SK-N-SH (cell line): ENCODE measurements at regions not wholly inside any gene's neighbourhood (a gene's known extent, or its start where the extent isn't known, plus 50 kb on each side); places are given as distances from the start of the nearest gene placed in this dataset.

Experiments used
- CHD2 ChIP-seq: fragments of 150-350 bp; IDR thresholded peaks from 2 replicates; pipeline ENCODE4 v1.6.1; 2018; ENCODE audit warnings: low read length; ENCODE audit not compliant: partially characterized antibody
- EP300 ChIP-seq, 2 experiments: IDR thresholded peaks; 2 replicates each; pipeline versions ENCODE4 v1.4.0 to v1.6.1; 2012; ENCODE audit warnings: borderline replicate concordance in 1 of 2, low read depth in 1 of 2, low read length in 1 of 2
- EZH2phosphoT487 ChIP-seq: fragments of 200-600 bp; sonication (generic); IDR thresholded peaks from 2 replicates; pipeline ENCODE4 v1.6.1; 2017; ENCODE audit warnings: low read depth, mixed run types, mild to moderate bottlenecking, antibody characterized with exemption, moderate library complexity, borderline replicate concordance
- POLR2AphosphoS5 ChIP-seq: IDR thresholded peaks from 2 replicates; pipeline ENCODE4 v1.6.1; 2012; ENCODE audit warnings: low read depth, low read length
- RXRA ChIP-seq: IDR thresholded peaks from 2 replicates; pipeline ENCODE4 v1.4.0; 2012; ENCODE audit warnings: low read depth, mild to moderate bottlenecking, borderline replicate concordance
- YY1 ChIP-seq: IDR thresholded peaks from 2 replicates; pipeline ENCODE4 v1.4.0; 2012; ENCODE audit warnings: low read depth, mild to moderate bottlenecking
- TF ChIP-seq, protein P1 (sequence below): fragments of 200-600 bp; sonication (generic); IDR thresholded peaks from 2 replicates; pipeline ENCODE4 v1.6.1; 2017; ENCODE audit warnings: antibody characterized with exemption, mild to moderate bottlenecking, moderate library complexity
- TF ChIP-seq, protein P2 (sequence below): IDR thresholded peaks from 2 replicates; pipeline ENCODE4 v1.4.0; 2012; ENCODE audit warnings: low read depth, borderline replicate concordance
- TF ChIP-seq, protein P3 (sequence below): fragments of 150-350 bp; IDR thresholded peaks from 2 replicates; pipeline ENCODE4 v1.6.1; 2016; ENCODE audit warnings: mild to moderate bottlenecking, low read depth, low read length

DNA sequence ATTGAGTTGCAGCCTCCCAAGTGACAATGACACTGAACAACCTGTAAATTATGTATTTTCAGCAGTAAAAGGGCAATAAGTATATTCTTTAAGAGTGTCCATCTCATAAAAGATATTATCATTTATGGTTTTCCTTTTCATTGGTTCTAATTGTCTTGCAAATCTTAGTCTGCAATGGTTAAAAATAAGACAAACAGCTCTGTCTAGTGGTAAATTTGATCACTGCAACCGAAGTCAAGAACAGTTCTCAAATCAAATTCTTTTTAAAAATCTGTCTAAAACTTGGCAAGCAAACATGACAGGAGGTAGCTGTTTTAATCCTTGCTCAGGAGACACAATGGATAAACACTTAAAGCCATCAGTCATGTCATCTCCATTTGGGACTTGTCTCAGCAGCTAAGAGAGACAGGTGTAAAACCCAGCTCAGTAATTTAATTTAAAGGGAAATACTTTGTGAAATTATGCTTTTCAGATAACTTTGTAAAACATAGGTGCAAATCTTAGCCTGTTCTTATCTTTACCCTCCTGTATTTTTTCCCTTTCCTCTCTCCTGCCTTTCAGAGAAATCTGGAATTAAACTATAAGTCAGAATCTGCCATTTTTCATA, 150.3 kb upstream of the ARHGEF26 start:
- TF ChIP-seq EP300 (IDR thresholded peaks at IDR 0.05; ENCODE audit: borderline replicate concordance in 1 of 2, low read depth in 1 of 2, low read length in 1 of 2) (no peak), EZH2phosphoT487 (no peak), YY1 (no peak), RXRA (no peak), CHD2 (no peak), POLR2AphosphoS5 (no peak)
- TF ChIP-seq, protein P1, sequence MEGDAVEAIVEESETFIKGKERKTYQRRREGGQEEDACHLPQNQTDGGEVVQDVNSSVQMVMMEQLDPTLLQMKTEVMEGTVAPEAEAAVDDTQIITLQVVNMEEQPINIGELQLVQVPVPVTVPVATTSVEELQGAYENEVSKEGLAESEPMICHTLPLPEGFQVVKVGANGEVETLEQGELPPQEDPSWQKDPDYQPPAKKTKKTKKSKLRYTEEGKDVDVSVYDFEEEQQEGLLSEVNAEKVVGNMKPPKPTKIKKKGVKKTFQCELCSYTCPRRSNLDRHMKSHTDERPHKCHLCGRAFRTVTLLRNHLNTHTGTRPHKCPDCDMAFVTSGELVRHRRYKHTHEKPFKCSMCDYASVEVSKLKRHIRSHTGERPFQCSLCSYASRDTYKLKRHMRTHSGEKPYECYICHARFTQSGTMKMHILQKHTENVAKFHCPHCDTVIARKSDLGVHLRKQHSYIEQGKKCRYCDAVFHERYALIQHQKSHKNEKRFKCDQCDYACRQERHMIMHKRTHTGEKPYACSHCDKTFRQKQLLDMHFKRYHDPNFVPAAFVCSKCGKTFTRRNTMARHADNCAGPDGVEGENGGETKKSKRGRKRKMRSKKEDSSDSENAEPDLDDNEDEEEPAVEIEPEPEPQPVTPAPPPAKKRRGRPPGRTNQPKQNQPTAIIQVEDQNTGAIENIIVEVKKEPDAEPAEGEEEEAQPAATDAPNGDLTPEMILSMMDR = peak; percentile 68
- TF ChIP-seq, protein P2, sequence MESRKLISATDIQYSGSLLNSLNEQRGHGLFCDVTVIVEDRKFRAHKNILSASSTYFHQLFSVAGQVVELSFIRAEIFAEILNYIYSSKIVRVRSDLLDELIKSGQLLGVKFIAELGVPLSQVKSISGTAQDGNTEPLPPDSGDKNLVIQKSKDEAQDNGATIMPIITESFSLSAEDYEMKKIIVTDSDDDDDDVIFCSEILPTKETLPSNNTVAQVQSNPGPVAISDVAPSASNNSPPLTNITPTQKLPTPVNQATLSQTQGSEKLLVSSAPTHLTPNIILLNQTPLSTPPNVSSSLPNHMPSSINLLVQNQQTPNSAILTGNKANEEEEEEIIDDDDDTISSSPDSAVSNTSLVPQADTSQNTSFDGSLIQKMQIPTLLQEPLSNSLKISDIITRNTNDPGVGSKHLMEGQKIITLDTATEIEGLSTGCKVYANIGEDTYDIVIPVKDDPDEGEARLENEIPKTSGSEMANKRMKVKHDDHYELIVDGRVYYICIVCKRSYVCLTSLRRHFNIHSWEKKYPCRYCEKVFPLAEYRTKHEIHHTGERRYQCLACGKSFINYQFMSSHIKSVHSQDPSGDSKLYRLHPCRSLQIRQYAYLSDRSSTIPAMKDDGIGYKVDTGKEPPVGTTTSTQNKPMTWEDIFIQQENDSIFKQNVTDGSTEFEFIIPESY = no peak
- TF ChIP-seq, protein P3, sequence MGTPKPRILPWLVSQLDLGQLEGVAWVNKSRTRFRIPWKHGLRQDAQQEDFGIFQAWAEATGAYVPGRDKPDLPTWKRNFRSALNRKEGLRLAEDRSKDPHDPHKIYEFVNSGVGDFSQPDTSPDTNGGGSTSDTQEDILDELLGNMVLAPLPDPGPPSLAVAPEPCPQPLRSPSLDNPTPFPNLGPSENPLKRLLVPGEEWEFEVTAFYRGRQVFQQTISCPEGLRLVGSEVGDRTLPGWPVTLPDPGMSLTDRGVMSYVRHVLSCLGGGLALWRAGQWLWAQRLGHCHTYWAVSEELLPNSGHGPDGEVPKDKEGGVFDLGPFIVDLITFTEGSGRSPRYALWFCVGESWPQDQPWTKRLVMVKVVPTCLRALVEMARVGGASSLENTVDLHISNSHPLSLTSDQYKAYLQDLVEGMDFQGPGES = no peak
